ENCODE measurements at regions not wholly inside any gene's neighbourhood (a gene's known extent, or its start where the extent isn't known, plus 50 kb on each side); places are given as distances from the start of the nearest gene placed in this dataset.

DNA sequence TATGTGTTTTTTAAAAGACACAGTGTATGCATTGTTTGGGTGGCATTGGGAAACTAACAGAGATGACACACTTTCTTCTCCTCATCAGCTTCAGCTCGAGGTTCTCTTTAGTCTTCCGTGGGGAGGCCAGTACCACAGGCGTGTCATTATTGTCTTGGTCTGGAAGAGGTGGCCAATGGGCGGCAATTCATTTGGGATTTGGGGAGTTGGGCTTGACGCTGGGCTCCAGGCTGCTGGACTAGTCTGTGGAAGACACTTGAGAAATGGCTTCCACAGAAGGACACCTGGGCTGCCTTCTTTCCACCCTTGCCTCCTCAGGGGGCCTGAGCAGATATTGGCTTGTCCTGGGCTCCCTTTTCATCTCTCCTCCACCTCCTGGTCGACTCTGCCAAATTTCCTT is 192.2 kb downstream of the SH2D4B start:
- 70 to 78% methylated on average over 6 of the region's 6 CpGs for WGBS, 2 donors
- Histone ChIP-seq H3K4me3 (no peak overlapping the region), H3K9me3 (no peaks in the 10 kb centered on the region), H3K36me3 (no peaks in the 10 kb centered on the region), H3K4me1 (no peaks in the 10 kb centered on the region), H3K27ac (no peak overlapping the region), H3K27me3 (no peaks in the 10 kb centered on the region)
- ATAC-seq (ENCODE audit: low FRiP score in 2 of 2) (no peak), DNase-seq (no peak)
- TF ChIP-seq POLR2AphosphoS5 (IDR thresholded peaks at IDR 0.05) (no peak), EP300 (IDR thresholded peaks at IDR 0.05) (no peak), POLR2A (IDR thresholded peaks at IDR 0.05) (no peak)
- TF ChIP-seq, protein P1, sequence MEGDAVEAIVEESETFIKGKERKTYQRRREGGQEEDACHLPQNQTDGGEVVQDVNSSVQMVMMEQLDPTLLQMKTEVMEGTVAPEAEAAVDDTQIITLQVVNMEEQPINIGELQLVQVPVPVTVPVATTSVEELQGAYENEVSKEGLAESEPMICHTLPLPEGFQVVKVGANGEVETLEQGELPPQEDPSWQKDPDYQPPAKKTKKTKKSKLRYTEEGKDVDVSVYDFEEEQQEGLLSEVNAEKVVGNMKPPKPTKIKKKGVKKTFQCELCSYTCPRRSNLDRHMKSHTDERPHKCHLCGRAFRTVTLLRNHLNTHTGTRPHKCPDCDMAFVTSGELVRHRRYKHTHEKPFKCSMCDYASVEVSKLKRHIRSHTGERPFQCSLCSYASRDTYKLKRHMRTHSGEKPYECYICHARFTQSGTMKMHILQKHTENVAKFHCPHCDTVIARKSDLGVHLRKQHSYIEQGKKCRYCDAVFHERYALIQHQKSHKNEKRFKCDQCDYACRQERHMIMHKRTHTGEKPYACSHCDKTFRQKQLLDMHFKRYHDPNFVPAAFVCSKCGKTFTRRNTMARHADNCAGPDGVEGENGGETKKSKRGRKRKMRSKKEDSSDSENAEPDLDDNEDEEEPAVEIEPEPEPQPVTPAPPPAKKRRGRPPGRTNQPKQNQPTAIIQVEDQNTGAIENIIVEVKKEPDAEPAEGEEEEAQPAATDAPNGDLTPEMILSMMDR (IDR thresholded peaks at IDR 0.05): no peak

DNA sequence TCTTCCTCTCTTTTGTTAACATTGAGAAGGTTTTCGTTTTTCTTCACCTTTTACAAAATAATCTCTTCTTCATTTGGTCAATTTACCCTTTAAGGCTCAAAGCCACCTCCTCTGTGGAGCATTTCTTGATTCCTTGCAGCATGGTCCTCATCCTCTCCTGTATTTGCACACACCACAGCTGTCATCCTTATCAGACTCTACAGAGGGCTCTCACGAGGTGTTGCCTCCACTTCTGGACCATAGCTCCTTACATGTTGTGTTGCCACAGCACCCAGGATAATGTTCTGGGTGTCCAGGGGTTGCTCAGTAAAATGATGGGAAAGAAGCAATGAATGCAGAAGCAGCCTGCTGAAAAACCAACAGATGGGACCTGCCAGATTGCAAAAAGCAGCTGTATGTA is 192.8 kb downstream of the SH2D4B start:
- Histone ChIP-seq H3K36me3 (no peaks in the 10 kb centered on the region), H3K4me3 (no peak overlapping the region), H3K27ac (no peak overlapping the region), H3K27me3 (no peaks in the 10 kb centered on the region), H3K4me1 (no peaks in the 10 kb centered on the region), H3K9me3 (no peaks in the 10 kb centered on the region)
- TF ChIP-seq, protein P1 (IDR thresholded peaks at IDR 0.05): no peak
- no peak for TF ChIP-seq POLR2AphosphoS5 (IDR thresholded peaks at IDR 0.05)
- TF ChIP-seq POLR2A (IDR thresholded peaks at IDR 0.05): no peak
- no peak for TF ChIP-seq EP300 (IDR thresholded peaks at IDR 0.05)
- ATAC-seq (ENCODE audit: low FRiP score in 2 of 2) (no peak), DNase-seq (no peak)
- WGBS, 2 donors: 46 to 48% methylated on average over 2 of the region's 2 CpGs

DNA sequence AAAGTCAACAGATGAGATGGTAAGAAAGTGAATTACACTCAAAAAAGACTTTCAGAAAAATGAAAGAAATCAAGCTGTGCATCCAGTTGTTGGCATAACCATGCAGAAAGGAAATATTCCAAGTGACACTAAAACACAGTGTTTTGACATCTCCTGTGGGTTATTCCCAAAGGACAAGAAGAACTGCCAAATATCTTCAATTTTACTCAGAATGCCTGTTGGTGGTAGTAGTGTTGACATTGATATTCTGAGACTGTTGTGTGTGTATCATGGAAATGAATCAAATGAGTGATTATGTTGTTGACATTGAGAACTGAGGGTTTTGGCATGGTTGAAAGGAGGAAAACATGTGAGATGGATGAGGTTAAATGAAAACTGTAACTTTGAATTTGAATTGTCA is 196.9 kb downstream of the SH2D4B start:
- no peak for TF ChIP-seq POLR2AphosphoS5 (IDR thresholded peaks at IDR 0.05)
- no peak for TF ChIP-seq EP300 (IDR thresholded peaks at IDR 0.05)
- no peak for TF ChIP-seq POLR2A (IDR thresholded peaks at IDR 0.05)
- TF ChIP-seq, protein P1 (IDR thresholded peaks at IDR 0.05): no peak
- Histone ChIP-seq H3K4me3 (no peak overlapping the region), H3K4me1 (no peaks in the 10 kb centered on the region), H3K27me3 (no peaks in the 10 kb centered on the region), H3K27ac (no peak overlapping the region), H3K9me3 (no peaks in the 10 kb centered on the region), H3K36me3 (no peaks in the 10 kb centered on the region)
- no peak for DNase-seq
- ATAC-seq (ENCODE audit: low FRiP score in 2 of 2): no peak

DNA sequence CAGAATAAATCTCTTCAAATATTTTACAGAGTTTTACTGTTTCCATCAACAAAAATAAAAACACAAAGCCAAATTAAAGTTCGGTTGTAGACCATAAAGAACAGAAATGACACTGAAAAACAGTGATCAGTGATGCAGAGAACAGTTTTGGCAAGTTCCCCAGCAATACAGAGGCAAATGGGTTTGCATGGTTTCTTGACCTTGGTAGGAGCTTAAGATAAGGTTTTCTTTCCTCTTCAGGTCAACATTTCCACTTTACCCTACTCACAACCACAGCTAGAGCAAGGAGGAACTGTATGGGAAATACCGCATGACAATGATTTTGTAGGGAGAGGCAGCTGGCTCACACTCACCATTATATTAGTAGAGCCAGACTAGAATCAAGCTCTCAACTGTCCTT is 199.5 kb downstream of the SH2D4B start:
- no peak for ATAC-seq (ENCODE audit: low FRiP score in 2 of 2)
- WGBS, 2 donors: 85 to 86% methylated on average over 2 of the region's 2 CpGs
- H3K27me3 ChIP-seq: no peaks in the 10 kb centered on the region
- no peak overlapping the region for H3K27ac ChIP-seq
- DNase-seq: no peak
- no peaks in the 10 kb centered on the region for H3K9me3 ChIP-seq
- TF ChIP-seq POLR2AphosphoS5 (IDR thresholded peaks at IDR 0.05): no peak
- H3K36me3 ChIP-seq: no peaks in the 10 kb centered on the region
- no peak overlapping the region for H3K4me3 ChIP-seq
- no peaks in the 10 kb centered on the region for H3K4me1 ChIP-seq

DNA sequence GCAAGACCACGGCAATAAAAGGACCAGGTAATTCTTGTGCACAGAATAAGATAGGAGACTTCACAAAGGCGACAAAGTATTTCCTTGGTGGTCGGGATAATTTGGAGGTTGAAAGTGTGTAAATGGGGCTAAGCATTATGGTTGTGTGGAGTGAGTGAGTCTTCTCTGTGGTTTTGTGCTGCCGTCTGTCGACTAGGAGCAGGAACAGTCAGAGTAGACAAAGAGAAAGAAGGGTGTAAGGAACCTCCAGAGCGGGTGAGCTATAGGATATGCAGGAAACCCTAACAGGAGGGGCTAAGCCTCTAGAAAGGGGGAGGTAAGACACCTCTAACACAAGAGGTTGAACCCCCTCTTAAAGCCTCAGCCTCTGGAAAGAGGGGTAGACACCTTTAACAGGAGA is 201.6 kb downstream of the SH2D4B start:
- H3K4me1 ChIP-seq: no peaks in the 10 kb centered on the region
- no peak for TF ChIP-seq EP300 (IDR thresholded peaks at IDR 0.05)
- TF ChIP-seq POLR2AphosphoS5 (IDR thresholded peaks at IDR 0.05): no peak
- no peak for TF ChIP-seq POLR2A (IDR thresholded peaks at IDR 0.05)
- TF ChIP-seq, protein P1 (IDR thresholded peaks at IDR 0.05): no peak
- no peak overlapping the region for H3K27ac ChIP-seq
- no peak for ATAC-seq (ENCODE audit: low FRiP score in 2 of 2)
- WGBS, 2 donors: 91 to 93% methylated on average over 6 of the region's 6 CpGs
- DNase-seq: no peak
- H3K4me3 ChIP-seq: no peak overlapping the region
- H3K27me3 ChIP-seq: no peaks in the 10 kb centered on the region
- no peaks in the 10 kb centered on the region for H3K36me3 ChIP-seq
- H3K9me3 ChIP-seq: no peaks in the 10 kb centered on the region
